Activated naive CD4-positive, alpha-beta T cell treated with anti-CD3 and anti-CD28 coated beads, Interleukin-2, amount 10 ng/mL, durations not matched to agents 7 days and 5 days (primary cell): ENCODE measurements at regions not wholly inside any gene's neighbourhood (a gene's known extent, or its start where the extent isn't known, plus 50 kb on each side); places are given as distances from the start of the nearest gene placed in this dataset.

Experiments
- CTCF ChIA-PET: fragments of 350-600 bp; sonication (Branson Sonifier 250); formaldehyde crosslinking; loops from one replicate; lab custom pipeline; 2021; ENCODE audit warnings: antibody characterized with exemption; lab: Charles Lee
- DNase-seq: peaks from one replicate; pipeline ENCODE4 v3.0.0-alpha.2; 2020
- H3K27ac Mint-ChIP-seq: one replicate; pipeline ENCODE4 v1.8.0; 2021; ENCODE audit warnings: mild to moderate bottlenecking, moderate library complexity, mixed read lengths
- H3K27me3 Mint-ChIP-seq: one replicate; pipeline ENCODE4 v1.8.0; 2021; ENCODE audit warnings: mild to moderate bottlenecking, mixed read lengths
- H3K36me3 Mint-ChIP-seq: one replicate; pipeline ENCODE4 v1.8.0; 2021; ENCODE audit warnings: mixed read lengths
- H3K4me1 Mint-ChIP-seq: one replicate; pipeline ENCODE4 v1.8.0; 2021; ENCODE audit warnings: mixed read lengths
- H3K4me3 Mint-ChIP-seq: one replicate; pipeline ENCODE4 v1.8.0; 2021; ENCODE audit warnings: mild to moderate bottlenecking, moderate library complexity, mixed read lengths
- H3K9me3 Mint-ChIP-seq: one replicate; pipeline ENCODE4 v1.8.0; 2021; ENCODE audit warnings: mixed read lengths

- H3K4me1 Mint-ChIP-seq, result no peaks in the 10 kb centered on the region
- no peak overlapping the region for H3K27ac Mint-ChIP-seq
- CTCF ChIA-PET, result no interaction called here
- DNase-seq, result no peak
- H3K36me3 Mint-ChIP-seq, result no peaks in the 10 kb centered on the region
- no peaks in the 10 kb centered on the region for H3K27me3 Mint-ChIP-seq
- no peak overlapping the region for H3K4me3 Mint-ChIP-seq
- H3K9me3 Mint-ChIP-seq, result no peaks in the 10 kb centered on the region
These were observed 365.5 kb upstream of the KLHL29 start for GRCh38 chr2:23019476-23019875.

- no peaks in the 10 kb centered on the region for H3K27me3 Mint-ChIP-seq
- no peak overlapping the region for H3K27ac Mint-ChIP-seq
- H3K4me1 Mint-ChIP-seq, result no peaks in the 10 kb centered on the region
- no peaks in the 10 kb centered on the region for H3K36me3 Mint-ChIP-seq
- H3K9me3 Mint-ChIP-seq, result no peaks in the 10 kb centered on the region
- CTCF ChIA-PET, result no interaction called here
- no peak for DNase-seq
- H3K4me3 Mint-ChIP-seq, result no peak overlapping the region
These were observed 364.3 kb upstream of the KLHL29 start for GRCh38 chr2:23020659-23021058.

GRCh38 chr2:23021311-23022120, 363.5 kb upstream of the KLHL29 start:
- no peaks in the 10 kb centered on the region for H3K27me3 Mint-ChIP-seq
- H3K9me3 Mint-ChIP-seq, result no peaks in the 10 kb centered on the region
- no peak for DNase-seq
- H3K27ac Mint-ChIP-seq, result no peak overlapping the region
- CTCF ChIA-PET, result no interaction called here
- no peaks in the 10 kb centered on the region for H3K36me3 Mint-ChIP-seq
- no peaks in the 10 kb centered on the region for H3K4me1 Mint-ChIP-seq
- H3K4me3 Mint-ChIP-seq, result no peak overlapping the region

GRCh38 chr2:23023722-23024121, 361.3 kb upstream of the KLHL29 start:
- DNase-seq, result no peak
- Mint-ChIP-seq H3K36me3 (no peaks in the 10 kb centered on the region), H3K4me1 (no peaks in the 10 kb centered on the region), H3K27me3 (no peaks in the 10 kb centered on the region), H3K4me3 (no peak overlapping the region), H3K27ac (no peak overlapping the region), H3K9me3 (no peaks in the 10 kb centered on the region)
- CTCF ChIA-PET, result interaction anchor here (1.1 kb wide), 1 partner anchor 16 kb away, joined by 3 read pairs; no protein-coding TSS in a partner anchor

- Mint-ChIP-seq H3K27ac (no peak overlapping the region), H3K27me3 (no peaks in the 10 kb centered on the region), H3K9me3 (no peaks in the 10 kb centered on the region), H3K36me3 (no peaks in the 10 kb centered on the region), H3K4me1 (no peaks in the 10 kb centered on the region), H3K4me3 (no peak overlapping the region)
- no peak for DNase-seq
- CTCF ChIA-PET, result no interaction called here
These were observed 358.3 kb upstream of the KLHL29 start for GRCh38 chr2:23026671-23027070.

- Mint-ChIP-seq H3K9me3 (no peaks in the 10 kb centered on the region), H3K4me3 (no peak overlapping the region), H3K27me3 (no peaks in the 10 kb centered on the region), H3K27ac (no peak overlapping the region), H3K36me3 (no peaks in the 10 kb centered on the region), H3K4me1 (no peaks in the 10 kb centered on the region)
- no peak for DNase-seq
- CTCF ChIA-PET, result no interaction called here
These were observed 357.6 kb upstream of the KLHL29 start for GRCh38 chr2:23027396-23027795.

GRCh38 chr2:23028106-23028505, 356.9 kb upstream of the KLHL29 start:
- Mint-ChIP-seq H3K36me3 (no peaks in the 10 kb centered on the region), H3K27ac (no peak overlapping the region), H3K4me1 (no peaks in the 10 kb centered on the region), H3K4me3 (no peak overlapping the region), H3K27me3 (no peaks in the 10 kb centered on the region), H3K9me3 (no peaks in the 10 kb centered on the region)
- no peak for DNase-seq
- CTCF ChIA-PET, result no interaction called here

GRCh38 chr2:23029111-23029510, 355.9 kb upstream of the KLHL29 start:
- Mint-ChIP-seq H3K27ac (no peak overlapping the region), H3K4me3 (no peak overlapping the region), H3K27me3 (no peaks in the 10 kb centered on the region), H3K9me3 (no peaks in the 10 kb centered on the region), H3K4me1 (no peaks in the 10 kb centered on the region), H3K36me3 (no peaks in the 10 kb centered on the region)
- DNase-seq, result no peak
- CTCF ChIA-PET, result no interaction called here

- Mint-ChIP-seq H3K27me3 (no peaks in the 10 kb centered on the region), H3K4me3 (no peak overlapping the region), H3K36me3 (no peaks in the 10 kb centered on the region), H3K27ac (no peak overlapping the region), H3K9me3 (no peaks in the 10 kb centered on the region), H3K4me1 (no peaks in the 10 kb centered on the region)
- CTCF ChIA-PET, result no interaction called here
- no peak for DNase-seq
These were observed 355.0 kb upstream of the KLHL29 start for GRCh38 chr2:23029951-23030350.

- DNase-seq, result no peak
- H3K9me3 Mint-ChIP-seq, result no peaks in the 10 kb centered on the region
- CTCF ChIA-PET, result no interaction called here
- H3K27ac Mint-ChIP-seq, result no peak overlapping the region
- no peaks in the 10 kb centered on the region for H3K36me3 Mint-ChIP-seq
- H3K27me3 Mint-ChIP-seq, result peaks cover 3% of the 10 kb centered on the region
- H3K4me1 Mint-ChIP-seq, result no peaks in the 10 kb centered on the region
- no peak overlapping the region for H3K4me3 Mint-ChIP-seq
These were observed 350.0 kb upstream of the KLHL29 start for GRCh38 chr2:23034996-23035395.

GRCh38 chr2:23036629-23037028, 348.4 kb upstream of the KLHL29 start:
- Mint-ChIP-seq H3K4me1 (no peaks in the 10 kb centered on the region), H3K9me3 (no peaks in the 10 kb centered on the region), H3K36me3 (no peaks in the 10 kb centered on the region), H3K27ac (no peak overlapping the region), H3K27me3 (peaks cover 4% of the 10 kb centered on the region), H3K4me3 (no peak overlapping the region)
- CTCF ChIA-PET, result no interaction called here
- no peak for DNase-seq

GRCh38 chr2:23037596-23037995, 347.4 kb upstream of the KLHL29 start:
- Mint-ChIP-seq H3K4me1 (no peaks in the 10 kb centered on the region), H3K27me3 (peaks cover 4% of the 10 kb centered on the region), H3K27ac (no peak overlapping the region), H3K9me3 (no peaks in the 10 kb centered on the region), H3K4me3 (no peak overlapping the region), H3K36me3 (no peaks in the 10 kb centered on the region)
- DNase-seq, result no peak
- CTCF ChIA-PET, result no interaction called here

GRCh38 chr2:23041443-23041842, 343.5 kb upstream of the KLHL29 start:
- H3K9me3 Mint-ChIP-seq, result no peaks in the 10 kb centered on the region
- CTCF ChIA-PET, result no interaction called here
- no peak overlapping the region for H3K4me3 Mint-ChIP-seq
- no peaks in the 10 kb centered on the region for H3K4me1 Mint-ChIP-seq
- H3K27me3 Mint-ChIP-seq, result peaks cover 4% of the 10 kb centered on the region
- no peak overlapping the region for H3K27ac Mint-ChIP-seq
- no peak for DNase-seq
- no peaks in the 10 kb centered on the region for H3K36me3 Mint-ChIP-seq

GRCh38 chr2:23042216-23042906, 342.6 kb upstream of the KLHL29 start:
- no peaks in the 10 kb centered on the region for H3K36me3 Mint-ChIP-seq
- no peaks in the 10 kb centered on the region for H3K4me1 Mint-ChIP-seq
- no peak overlapping the region for H3K4me3 Mint-ChIP-seq
- no peak for DNase-seq
- peaks cover 4% of the 10 kb centered on the region for H3K27me3 Mint-ChIP-seq
- CTCF ChIA-PET, result no interaction called here
- no peak overlapping the region for H3K27ac Mint-ChIP-seq
- no peaks in the 10 kb centered on the region for H3K9me3 Mint-ChIP-seq

- no peak overlapping the region for H3K4me3 Mint-ChIP-seq
- no peak overlapping the region for H3K27ac Mint-ChIP-seq
- no peaks in the 10 kb centered on the region for H3K9me3 Mint-ChIP-seq
- DNase-seq, result no peak
- CTCF ChIA-PET, result no interaction called here
- no peaks in the 10 kb centered on the region for H3K27me3 Mint-ChIP-seq
- H3K36me3 Mint-ChIP-seq, result no peaks in the 10 kb centered on the region
- H3K4me1 Mint-ChIP-seq, result no peaks in the 10 kb centered on the region
These were observed 334.6 kb upstream of the KLHL29 start for GRCh38 chr2:23050388-23050787.
